DOHH2 (cell line): ENCODE measurements at regions not wholly inside any gene's neighbourhood (a gene's known extent, or its start where the extent isn't known, plus 50 kb on each side); places are given as distances from the start of the nearest gene placed in this dataset.

Experiments
- H3F3A ChIP-seq: fragments of 200-600 bp; sonication (generic), shearing (Covaris generic); 2 replicates; pipeline ENCODE4 v1.6.0; 2016; ENCODE audit warnings: antibody characterized with exemption, mild to moderate bottlenecking; ENCODE audit not compliant: control insufficient read depth, insufficient read depth
- H3K27ac ChIP-seq: fragments of 200-600 bp; sonication (generic); 2 replicates; pipeline ENCODE4 v1.5.1; 2014; ENCODE audit warnings: low read depth, mild to moderate bottlenecking, low read length, moderate library complexity
- H3K27me3 ChIP-seq: fragments of 200-600 bp; sonication (generic); 2 replicates; pipeline ENCODE4 v1.6.1; 2014; ENCODE audit warnings: mild to moderate bottlenecking, low read length, mixed read lengths; ENCODE audit not compliant: control insufficient read depth
- H3K36me3 ChIP-seq: fragments of 200-600 bp; sonication (generic); 2 replicates; pipeline ENCODE4 v1.6.1; 2014; ENCODE audit warnings: mild to moderate bottlenecking, low read length, moderate library complexity, mixed read lengths; ENCODE audit not compliant: control insufficient read depth
- H3K4me1 ChIP-seq: fragments of 200-600 bp; sonication (generic); 2 replicates; pipeline ENCODE4 v1.6.1; 2014; ENCODE audit warnings: mild to moderate bottlenecking, low read length, mixed read lengths; ENCODE audit not compliant: control insufficient read depth
- H3K4me2 ChIP-seq: fragments of 200-600 bp; sonication (generic); 2 replicates; pipeline ENCODE4 v1.6.0; 2014; ENCODE audit warnings: mild to moderate bottlenecking, low read length, moderate library complexity
- H3K4me3 ChIP-seq: fragments of 200-600 bp; sonication (generic); 2 replicates; pipeline ENCODE4 v1.5.1; 2014; ENCODE audit warnings: mild to moderate bottlenecking, low read length, mixed read lengths
- H3K79me2 ChIP-seq: fragments of 200-600 bp; sonication (generic); 2 replicates; pipeline ENCODE4 v1.6.1; 2014; ENCODE audit warnings: mild to moderate bottlenecking, low read length, mixed read lengths; ENCODE audit not compliant: control insufficient read depth
- H3K9me2 ChIP-seq: fragments of 200-600 bp; sonication (generic); replicated peaks from 2 replicates; pipeline ENCODE4 v1.6.1; 2014; ENCODE audit warnings: mild to moderate bottlenecking, low read length, mixed read lengths; ENCODE audit not compliant: control insufficient read depth
- H3K9me3 ChIP-seq: fragments of 200-600 bp; sonication (generic); 2 replicates; pipeline ENCODE4 v1.6.1; 2014; ENCODE audit warnings: antibody characterized with exemption, low read length, mixed read lengths; ENCODE audit not compliant: control insufficient read depth, insufficient read depth
- H4K20me1 ChIP-seq: fragments of 200-600 bp; sonication (generic); 2 replicates; pipeline ENCODE4 v1.6.0; 2014; ENCODE audit warnings: low read depth, mild to moderate bottlenecking, antibody characterized with exemption, low read length, moderate library complexity; ENCODE audit not compliant: control insufficient read depth, insufficient read depth
- EZH2phosphoT487 ChIP-seq: fragments of 200-600 bp; sonication (generic); IDR thresholded peaks from 2 replicates; pipeline ENCODE4 v1.6.1; 2017; ENCODE audit warnings: borderline replicate concordance, mild to moderate bottlenecking, antibody characterized with exemption, low read length, moderate library complexity, mixed read lengths
- TF ChIP-seq, protein P1 (sequence below): fragments of 200-600 bp; sonication (generic); IDR thresholded peaks from one replicate; pipeline ENCODE4 v1.5.1; 2014; ENCODE audit warnings: antibody characterized with exemption, mild to moderate bottlenecking, low read depth, low read length; ENCODE audit not compliant: poor library complexity, severe bottlenecking

DNA sequence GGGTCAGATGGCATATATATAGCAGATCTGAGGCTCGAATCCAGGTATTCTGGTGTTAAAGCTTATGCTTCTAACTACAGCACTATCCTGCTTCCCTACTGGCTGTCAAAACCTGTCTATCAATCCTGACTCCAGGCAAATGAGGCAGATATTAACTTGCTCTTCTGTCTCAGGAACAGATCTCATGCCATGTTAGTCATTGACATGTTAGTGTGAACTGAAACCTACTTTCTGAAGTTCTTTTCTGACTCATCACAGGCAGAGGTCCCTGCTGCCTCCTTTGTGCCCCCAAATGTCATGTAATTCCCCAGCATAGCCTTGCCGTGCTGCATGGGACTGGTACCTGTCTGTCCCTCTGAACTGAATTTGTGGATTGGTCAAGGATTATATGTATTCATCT, 125.0 kb upstream of the SMAD3 start:
- Histone ChIP-seq H3K9me3 (no peaks in the 10 kb centered on the region), H3K9me2 (no peaks in the 10 kb centered on the region), H3K4me2 (no peak overlapping the region), H3F3A (no peaks in the 10 kb centered on the region), H3K36me3 (no peaks in the 10 kb centered on the region), H3K4me3 (no peak overlapping the region), H3K79me2 (no peaks in the 10 kb centered on the region), H3K27ac (no peak overlapping the region), H4K20me1 (no peaks in the 10 kb centered on the region), H3K4me1 (peaks cover 10% of the 10 kb centered on the region), H3K27me3 (no peaks in the 10 kb centered on the region)
- no peak for TF ChIP-seq EZH2phosphoT487
- TF ChIP-seq, protein P1, sequence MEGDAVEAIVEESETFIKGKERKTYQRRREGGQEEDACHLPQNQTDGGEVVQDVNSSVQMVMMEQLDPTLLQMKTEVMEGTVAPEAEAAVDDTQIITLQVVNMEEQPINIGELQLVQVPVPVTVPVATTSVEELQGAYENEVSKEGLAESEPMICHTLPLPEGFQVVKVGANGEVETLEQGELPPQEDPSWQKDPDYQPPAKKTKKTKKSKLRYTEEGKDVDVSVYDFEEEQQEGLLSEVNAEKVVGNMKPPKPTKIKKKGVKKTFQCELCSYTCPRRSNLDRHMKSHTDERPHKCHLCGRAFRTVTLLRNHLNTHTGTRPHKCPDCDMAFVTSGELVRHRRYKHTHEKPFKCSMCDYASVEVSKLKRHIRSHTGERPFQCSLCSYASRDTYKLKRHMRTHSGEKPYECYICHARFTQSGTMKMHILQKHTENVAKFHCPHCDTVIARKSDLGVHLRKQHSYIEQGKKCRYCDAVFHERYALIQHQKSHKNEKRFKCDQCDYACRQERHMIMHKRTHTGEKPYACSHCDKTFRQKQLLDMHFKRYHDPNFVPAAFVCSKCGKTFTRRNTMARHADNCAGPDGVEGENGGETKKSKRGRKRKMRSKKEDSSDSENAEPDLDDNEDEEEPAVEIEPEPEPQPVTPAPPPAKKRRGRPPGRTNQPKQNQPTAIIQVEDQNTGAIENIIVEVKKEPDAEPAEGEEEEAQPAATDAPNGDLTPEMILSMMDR = no peak

GRCh38 chr15:66941108-66941711, 124.2 kb upstream of the SMAD3 start:
- Histone ChIP-seq H3K79me2 (no peaks in the 10 kb centered on the region), H3K9me2 (no peaks in the 10 kb centered on the region), H3K4me1 (peaks cover 10% of the 10 kb centered on the region), H3K27ac (no peak overlapping the region), H3K27me3 (no peaks in the 10 kb centered on the region), H3K9me3 (no peaks in the 10 kb centered on the region), H3K4me3 (no peak overlapping the region), H3F3A (no peaks in the 10 kb centered on the region), H4K20me1 (no peaks in the 10 kb centered on the region), H3K4me2 (no peak overlapping the region), H3K36me3 (no peaks in the 10 kb centered on the region)
- TF ChIP-seq EZH2phosphoT487 = no peak
- TF ChIP-seq, protein P1 = no peak

DNA sequence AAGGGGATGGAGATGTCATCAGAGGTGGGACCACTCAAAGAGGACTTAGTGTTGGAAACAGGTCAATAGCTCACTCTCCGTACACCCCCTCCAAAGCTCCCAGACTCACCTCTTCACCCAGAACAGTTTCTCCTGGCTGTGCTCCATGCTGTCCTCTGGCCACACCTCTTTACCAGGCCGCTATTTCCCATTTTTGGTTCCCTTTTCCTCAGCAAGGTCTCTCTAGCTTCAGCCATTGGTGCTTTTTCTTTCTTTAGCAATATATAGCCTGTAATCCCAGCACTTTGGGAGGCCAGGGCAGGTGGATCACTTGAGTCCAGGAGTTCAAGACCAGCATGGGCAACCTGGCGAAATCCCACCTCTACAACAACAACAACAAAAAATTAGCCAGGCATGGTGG, 123.6 kb upstream of the SMAD3 start:
- Histone ChIP-seq H3K4me2 (no peak overlapping the region), H3K27me3 (0 out of 2 replicates have a peak, but pooled peaks cover 2% of the 10 kb centered on the region), H3K79me2 (no peaks in the 10 kb centered on the region), H3K27ac (no peak overlapping the region), H3K9me3 (no peaks in the 10 kb centered on the region), H3F3A (no peaks in the 10 kb centered on the region), H3K9me2 (no peaks in the 10 kb centered on the region), H4K20me1 (no peaks in the 10 kb centered on the region), H3K4me3 (no peak overlapping the region), H3K4me1 (peaks cover 10% of the 10 kb centered on the region), H3K36me3 (no peaks in the 10 kb centered on the region)
- no peak for TF ChIP-seq EZH2phosphoT487
- TF ChIP-seq, protein P1 = no peak
